Fibroblast of lung (primary cell): ENCODE measurements at regions not wholly inside any gene's neighbourhood (a gene's known extent, or its start where the extent isn't known, plus 50 kb on each side); places are given as distances from the start of the nearest gene placed in this dataset.

Experiments
- DNase-seq, 2 donors: peaks; one replicate each; pipeline versions ENCODE4 v3.0.0 to v3.0.0-alpha.2; 2010; ENCODE audit warnings: low read depth in 2 of 2
- H2AFZ ChIP-seq: 2 replicates; pipeline ENCODE4 v1.5.1; 2012; ENCODE audit warnings: low read length, control low read depth, inconsistent platforms
- H3K27ac ChIP-seq: 2 replicates; pipeline ENCODE4 v1.5.1; 2011; ENCODE audit warnings: low read length, control low read depth; ENCODE audit not compliant: insufficient read depth
- H3K27me3 ChIP-seq: 2 replicates; pipeline ENCODE4 v1.5.1; 2011; ENCODE audit warnings: mild to moderate bottlenecking, low read length; ENCODE audit not compliant: control insufficient read depth, insufficient read depth
- H3K36me3 ChIP-seq: 2 replicates; pipeline ENCODE4 v1.5.1; 2011; ENCODE audit warnings: low read length; ENCODE audit not compliant: control insufficient read depth, insufficient read depth
- H3K4me1 ChIP-seq: 2 replicates; pipeline ENCODE4 v1.5.1; 2011; ENCODE audit warnings: low read length; ENCODE audit not compliant: control insufficient read depth, insufficient read depth; ENCODE audit errors: extremely low read depth
- H3K4me2 ChIP-seq: 2 replicates; pipeline ENCODE4 v1.5.1; 2011; ENCODE audit warnings: low read length, control low read depth; ENCODE audit not compliant: insufficient read depth; ENCODE audit errors: extremely low read depth
- H3K4me3 ChIP-seq, 4 experiments: fragments of 200-600 bp in 1 of 4; sonication (generic) in 1 of 4; replicated peaks in 1 of 4; 2 replicates each; pipeline ENCODE4 v1.5.1; 2011 to 2016; ENCODE audit warnings: low read length in 4 of 4, low read depth in 3 of 4, mild to moderate bottlenecking in 3 of 4, control low read depth in 2 of 4, inconsistent platforms in 1 of 4, mixed read lengths in 1 of 4; ENCODE audit not compliant: insufficient read depth in 1 of 4; ENCODE audit errors: control extremely low read depth in 1 of 4
- H3K79me2 ChIP-seq: 2 replicates; pipeline ENCODE4 v1.5.1; 2012; ENCODE audit warnings: mild to moderate bottlenecking, low read length, inconsistent platforms; ENCODE audit not compliant: control insufficient read depth, insufficient read depth
- H3K9ac ChIP-seq: 2 replicates; pipeline ENCODE4 v1.5.1; 2011; ENCODE audit warnings: mild to moderate bottlenecking, low read length, control low read depth; ENCODE audit not compliant: insufficient read depth
- H3K9me3 ChIP-seq: 2 replicates; pipeline ENCODE4 v1.5.1; 2012; ENCODE audit warnings: low read depth, low read length; ENCODE audit not compliant: control insufficient read depth, insufficient read depth
- H4K20me1 ChIP-seq: 2 replicates; pipeline ENCODE4 v1.5.1; 2011; ENCODE audit warnings: low read length; ENCODE audit not compliant: control insufficient read depth, insufficient read depth; ENCODE audit errors: extremely low read depth
- EZH2 ChIP-seq: IDR thresholded peaks from 2 replicates; pipeline ENCODE4 v1.5.1; 2012; ENCODE audit warnings: low read length, control low read depth, mild to moderate bottlenecking; ENCODE audit errors: missing control alignments
- TF ChIP-seq, protein P1 (sequence below), 2 donors: IDR thresholded peaks in 1 of 2; conservative IDR thresholded peaks in 1 of 2; 1 replicate in 1 of 2; 2 replicates in 1 of 2; pipeline ENCODE4 v1.5.1; 2011 to 2012; ENCODE audit warnings: low read length in 2 of 2, control low read depth in 1 of 2, inconsistent platforms in 1 of 2, low read depth in 1 of 2, mild to moderate bottlenecking in 1 of 2

- no peaks in the 10 kb centered on the region for H3K4me1 ChIP-seq
- no peaks in the 10 kb centered on the region for H3K79me2 ChIP-seq
- H3K27me3 ChIP-seq, result no peaks in the 10 kb centered on the region
- no peak overlapping the region for H3K27ac ChIP-seq
- no peak for DNase-seq
- no peak overlapping the region for H2AFZ ChIP-seq
- no peak overlapping the region for H3K4me2 ChIP-seq
- TF ChIP-seq EZH2, result no peak
- TF ChIP-seq, protein P1, sequence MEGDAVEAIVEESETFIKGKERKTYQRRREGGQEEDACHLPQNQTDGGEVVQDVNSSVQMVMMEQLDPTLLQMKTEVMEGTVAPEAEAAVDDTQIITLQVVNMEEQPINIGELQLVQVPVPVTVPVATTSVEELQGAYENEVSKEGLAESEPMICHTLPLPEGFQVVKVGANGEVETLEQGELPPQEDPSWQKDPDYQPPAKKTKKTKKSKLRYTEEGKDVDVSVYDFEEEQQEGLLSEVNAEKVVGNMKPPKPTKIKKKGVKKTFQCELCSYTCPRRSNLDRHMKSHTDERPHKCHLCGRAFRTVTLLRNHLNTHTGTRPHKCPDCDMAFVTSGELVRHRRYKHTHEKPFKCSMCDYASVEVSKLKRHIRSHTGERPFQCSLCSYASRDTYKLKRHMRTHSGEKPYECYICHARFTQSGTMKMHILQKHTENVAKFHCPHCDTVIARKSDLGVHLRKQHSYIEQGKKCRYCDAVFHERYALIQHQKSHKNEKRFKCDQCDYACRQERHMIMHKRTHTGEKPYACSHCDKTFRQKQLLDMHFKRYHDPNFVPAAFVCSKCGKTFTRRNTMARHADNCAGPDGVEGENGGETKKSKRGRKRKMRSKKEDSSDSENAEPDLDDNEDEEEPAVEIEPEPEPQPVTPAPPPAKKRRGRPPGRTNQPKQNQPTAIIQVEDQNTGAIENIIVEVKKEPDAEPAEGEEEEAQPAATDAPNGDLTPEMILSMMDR (conservative IDR thresholded peaks at IDR 0.05 in 1 of 2, IDR thresholded peaks at IDR 0.05 in 1 of 2; ENCODE audit: low read depth in 1 of 2, low read length in 2 of 2), result no peak
- H4K20me1 ChIP-seq, result no peaks in the 10 kb centered on the region
- no peak overlapping the region for H3K4me3 ChIP-seq
- H3K9ac ChIP-seq, result no peak overlapping the region
- H3K36me3 ChIP-seq, result no peaks in the 10 kb centered on the region
- no peaks in the 10 kb centered on the region for H3K9me3 ChIP-seq
Observed at GRCh38 chr4:62231994-62232393, 1031.9 kb downstream of the ADGRL3 start.

DNA sequence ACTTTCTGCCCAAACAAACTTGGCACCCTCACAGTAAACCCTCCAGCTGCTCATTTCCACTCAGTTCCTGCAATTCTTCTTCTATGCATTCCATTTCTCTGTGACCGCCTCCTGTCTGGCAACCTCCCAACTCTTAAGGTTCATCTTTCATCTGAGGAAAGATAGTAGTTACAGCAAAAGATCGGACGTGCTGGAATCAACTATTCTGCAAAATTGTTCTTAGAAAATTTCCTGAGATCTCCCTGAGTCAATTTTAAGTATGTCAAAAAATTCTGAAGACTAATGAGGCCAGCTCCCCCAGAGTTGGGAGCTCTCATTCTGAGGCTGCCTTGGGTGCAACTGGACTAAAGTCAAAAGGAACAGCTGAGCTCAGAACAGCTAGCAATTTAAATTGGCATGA is 1026.0 kb downstream of the ADGRL3 start:
- H3K79me2 ChIP-seq, result no peaks in the 10 kb centered on the region
- no peaks in the 10 kb centered on the region for H4K20me1 ChIP-seq
- no peaks in the 10 kb centered on the region for H3K4me1 ChIP-seq
- H3K27ac ChIP-seq, result no peak overlapping the region
- no peak overlapping the region for H3K4me2 ChIP-seq
- TF ChIP-seq, protein P1 (conservative IDR thresholded peaks at IDR 0.05 in 1 of 2, IDR thresholded peaks at IDR 0.05 in 1 of 2; ENCODE audit: low read depth in 1 of 2, low read length in 2 of 2), result no peak
- TF ChIP-seq EZH2, result no peak
- no peaks in the 10 kb centered on the region for H3K27me3 ChIP-seq
- H2AFZ ChIP-seq, result no peak overlapping the region
- H3K36me3 ChIP-seq, result no peaks in the 10 kb centered on the region
- no peak overlapping the region for H3K9ac ChIP-seq
- H3K4me3 ChIP-seq, result no peak overlapping the region
- H3K9me3 ChIP-seq, result no peaks in the 10 kb centered on the region
- peak; percentile 1 to 16 for DNase-seq

- H3K4me3 ChIP-seq, result no peak overlapping the region
- no peaks in the 10 kb centered on the region for H3K79me2 ChIP-seq
- H3K36me3 ChIP-seq, result no peaks in the 10 kb centered on the region
- no peaks in the 10 kb centered on the region for H3K4me1 ChIP-seq
- H3K9me3 ChIP-seq, result no peaks in the 10 kb centered on the region
- no peak overlapping the region for H2AFZ ChIP-seq
- no peaks in the 10 kb centered on the region for H4K20me1 ChIP-seq
- no peaks in the 10 kb centered on the region for H3K27me3 ChIP-seq
- no peak for TF ChIP-seq EZH2
- TF ChIP-seq, protein P1 (conservative IDR thresholded peaks at IDR 0.05 in 1 of 2, IDR thresholded peaks at IDR 0.05 in 1 of 2; ENCODE audit: low read depth in 1 of 2, low read length in 2 of 2), result no peak
- no peak overlapping the region for H3K9ac ChIP-seq
- no peak for DNase-seq
- no peak overlapping the region for H3K4me2 ChIP-seq
- H3K27ac ChIP-seq, result no peak overlapping the region
Observed at GRCh38 chr4:62222121-62222520, 1022.0 kb downstream of the ADGRL3 start.
